Sigmoid colon (tissue), 6 donors: ENCODE measurements at regions not wholly inside any gene's neighbourhood (a gene's known extent, or its start where the extent isn't known, plus 50 kb on each side); places are given as distances from the start of the nearest gene placed in this dataset.

Experiments used
- DNase-seq: peaks from one replicate; pipeline ENCODE4 v3.0.0-alpha.2; 2019
- H3K27ac ChIP-seq, 4 donors: fragments of 200-600 bp; sonication (generic); one replicate each; pipeline ENCODE4 v1.5.1; 2016 to 2019; ENCODE audit warnings: mild to moderate bottlenecking in 1 of 4
- H3K27me3 ChIP-seq, 3 donors: fragments of 200-600 bp; sonication (generic); one replicate each; pipeline ENCODE4 v1.5.1; 2019; ENCODE audit warnings: mild to moderate bottlenecking in 1 of 3
- H3K36me3 ChIP-seq, 4 donors: fragments of 200-600 bp; sonication (generic); one replicate each; pipeline ENCODE4 v1.5.1; 2016 to 2019
- H3K4me1 ChIP-seq, 4 donors: fragments of 200-600 bp; sonication (generic); one replicate each; pipeline ENCODE4 v1.5.1; 2017 to 2019
- H3K4me3 ChIP-seq, 4 donors: fragments of 200-600 bp; sonication (generic); one replicate each; pipeline ENCODE4 v1.5.1; 2017 to 2019; ENCODE audit warnings: mild to moderate bottlenecking in 2 of 4, moderate library complexity in 1 of 4
- H3K9me3 ChIP-seq, 4 donors: fragments of 200-600 bp in 3 of 4; sonication (generic) in 3 of 4; one replicate each; pipeline versions ENCODE4 v1.5.1 to v1.6.1; 2013 to 2019
- EP300 ChIP-seq, 4 donors: sonication (generic); formaldehyde crosslinking; IDR thresholded peaks; one replicate each; pipeline ENCODE4 v1.6.1; 2017; ENCODE audit warnings: antibody characterized with exemption in 4 of 4
- POLR2A ChIP-seq, 2 donors: fragments of 450-650 bp; IDR thresholded peaks; one replicate each; pipeline ENCODE4 v1.6.1; 2016; ENCODE audit warnings: antibody characterized with exemption in 2 of 2, mild to moderate bottlenecking in 2 of 2, moderate library complexity in 2 of 2
- POLR2AphosphoS5 ChIP-seq, 4 donors: sonication (generic); formaldehyde crosslinking; IDR thresholded peaks; one replicate each; pipeline ENCODE4 v1.6.1; 2017; ENCODE audit warnings: antibody characterized with exemption in 4 of 4
- WGBS, 2 donors: extraction: QIAGEN DNeasy Blood & Tissue Kit; methylation state at CpG; one replicate each; pipeline ENCODE4 v1.1.7; 2013; 5-methylcytosine and 5-hydroxymethylcytosine counted together
- intact Hi-C: fragments of 100-400 bp; cut with DNase I; formaldehyde crosslinking; loops from one replicate; pipeline ENCODE4 v1.15.1; 2023
- TF ChIP-seq, protein P1 (sequence below), 4 experiments: fragments of 450-650 bp in 3 of 4; fragments of 200-600 bp in 1 of 4; IDR thresholded peaks; one replicate each; pipeline ENCODE4 v1.5.1; 2016 to 2019; ENCODE audit warnings: antibody characterized with exemption in 4 of 4, mild to moderate bottlenecking in 3 of 4, moderate library complexity in 2 of 4
- donor health status: healthy with polysubstance abuse.
- donor health status: healthy.

DNA sequence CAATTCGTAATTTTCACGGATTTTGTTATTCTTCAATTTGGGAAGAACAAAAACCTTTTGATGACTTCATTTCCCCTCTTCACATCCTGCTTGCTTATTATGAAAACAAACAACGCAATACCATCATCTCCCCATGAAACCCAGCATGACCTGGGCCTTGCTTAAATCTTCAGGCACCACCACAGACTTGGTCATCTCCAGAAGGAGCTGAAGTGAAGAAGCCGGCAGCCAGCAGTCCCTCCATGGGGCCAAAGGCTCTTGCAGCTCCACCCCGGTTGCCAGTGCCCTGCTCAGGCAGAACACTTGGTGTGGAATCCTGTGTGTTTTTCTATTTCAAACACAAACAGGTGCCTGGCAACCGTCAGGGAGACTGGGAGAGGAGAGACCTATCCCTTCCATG lies 982.9 kb upstream of the TMEM132C start:
- intact Hi-C loops = no loop called here
- H3K4me3 ChIP-seq = no peak overlapping the region
- no peak for DNase-seq
- peaks cover 0 to 20% (median 12%) of the 10 kb centered on the region in 3 donors for H3K27me3 ChIP-seq
- WGBS, 2 donors = 69 to 77% methylated on average over 6 of the region's 6 CpGs
- H3K27ac ChIP-seq = peak overlapping the region in 1 of 4 donors; percentile 35
- peaks cover 0 to 10% (median 0%) of the 10 kb centered on the region in 4 donors for H3K4me1 ChIP-seq
- no peaks in the 10 kb centered on the region for H3K9me3 ChIP-seq
- H3K36me3 ChIP-seq = no peaks in the 10 kb centered on the region
- TF ChIP-seq EP300 (IDR thresholded peaks at IDR 0.05) (no peak), POLR2A (IDR thresholded peaks at IDR 0.05) (no peak), POLR2AphosphoS5 (IDR thresholded peaks at IDR 0.05) (no peak)
- TF ChIP-seq, protein P1, sequence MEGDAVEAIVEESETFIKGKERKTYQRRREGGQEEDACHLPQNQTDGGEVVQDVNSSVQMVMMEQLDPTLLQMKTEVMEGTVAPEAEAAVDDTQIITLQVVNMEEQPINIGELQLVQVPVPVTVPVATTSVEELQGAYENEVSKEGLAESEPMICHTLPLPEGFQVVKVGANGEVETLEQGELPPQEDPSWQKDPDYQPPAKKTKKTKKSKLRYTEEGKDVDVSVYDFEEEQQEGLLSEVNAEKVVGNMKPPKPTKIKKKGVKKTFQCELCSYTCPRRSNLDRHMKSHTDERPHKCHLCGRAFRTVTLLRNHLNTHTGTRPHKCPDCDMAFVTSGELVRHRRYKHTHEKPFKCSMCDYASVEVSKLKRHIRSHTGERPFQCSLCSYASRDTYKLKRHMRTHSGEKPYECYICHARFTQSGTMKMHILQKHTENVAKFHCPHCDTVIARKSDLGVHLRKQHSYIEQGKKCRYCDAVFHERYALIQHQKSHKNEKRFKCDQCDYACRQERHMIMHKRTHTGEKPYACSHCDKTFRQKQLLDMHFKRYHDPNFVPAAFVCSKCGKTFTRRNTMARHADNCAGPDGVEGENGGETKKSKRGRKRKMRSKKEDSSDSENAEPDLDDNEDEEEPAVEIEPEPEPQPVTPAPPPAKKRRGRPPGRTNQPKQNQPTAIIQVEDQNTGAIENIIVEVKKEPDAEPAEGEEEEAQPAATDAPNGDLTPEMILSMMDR (IDR thresholded peaks at IDR 0.05) = no peak

DNA sequence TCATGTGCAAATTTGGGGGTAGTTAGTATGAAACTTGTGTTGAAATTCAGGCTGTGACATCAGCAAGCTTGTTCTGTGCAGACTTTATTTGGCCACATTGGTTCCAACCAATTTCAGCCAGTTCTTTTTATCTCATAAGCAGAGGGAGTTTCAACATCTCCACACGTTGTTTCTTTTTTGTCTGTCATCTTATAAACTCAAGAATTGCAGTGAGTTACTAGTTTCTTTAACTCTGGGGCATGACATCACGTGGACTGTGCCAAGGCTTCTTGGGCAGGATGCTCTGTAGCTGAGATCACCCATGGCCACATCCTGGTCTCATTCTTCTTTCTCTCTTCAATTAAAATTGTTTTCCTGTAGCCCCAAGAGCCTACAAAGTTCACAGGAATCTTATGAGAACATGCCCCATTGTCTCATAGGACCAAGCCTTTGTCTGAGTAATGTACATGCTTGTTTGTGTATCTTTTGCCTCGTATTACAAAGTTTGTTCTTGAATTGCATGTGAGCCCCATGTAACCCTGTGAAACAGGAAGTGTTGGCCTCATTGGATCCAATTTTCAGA lies 982.0 kb upstream of the TMEM132C start:
- H3K4me3 ChIP-seq = no peak overlapping the region
- H3K27me3 ChIP-seq = peaks cover 0 to 12% (median 12%) of the 10 kb centered on the region in 3 donors
- H3K27ac ChIP-seq = peak overlapping the region in 1 of 4 donors; percentile 20
- intact Hi-C loops = no loop called here
- WGBS, 2 donors = 44 to 47% methylated on average over 3 of the region's 3 CpGs
- peaks cover 0 to 10% (median 0%) of the 10 kb centered on the region in 4 donors for H3K4me1 ChIP-seq
- TF ChIP-seq, protein P1 (IDR thresholded peaks at IDR 0.05) = no peak
- TF ChIP-seq POLR2AphosphoS5 (IDR thresholded peaks at IDR 0.05) (peak in 1 of 4 donors; percentile 26), EP300 (IDR thresholded peaks at IDR 0.05) (no peak), POLR2A (IDR thresholded peaks at IDR 0.05) (no peak)
- no peak for DNase-seq
- no peaks in the 10 kb centered on the region for H3K36me3 ChIP-seq
- H3K9me3 ChIP-seq = no peaks in the 10 kb centered on the region

DNA sequence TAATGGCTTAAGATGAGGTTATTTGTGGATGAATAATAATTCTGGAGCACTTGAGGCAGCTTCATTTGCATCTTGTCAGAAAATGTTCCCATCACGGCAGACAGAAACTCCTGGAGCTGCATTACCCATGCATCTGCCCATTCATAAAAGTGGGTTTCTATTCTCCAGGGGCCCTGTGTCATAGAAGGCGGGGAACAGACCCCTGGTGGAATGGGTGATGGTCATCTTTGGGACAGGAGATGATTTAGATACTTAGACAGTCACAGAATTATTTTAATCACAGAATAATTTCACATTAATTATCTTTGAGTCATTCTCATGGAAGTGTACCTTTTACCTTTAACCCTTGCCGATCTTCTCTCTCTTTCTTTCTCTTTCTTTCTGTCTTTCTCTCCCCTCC lies 980.7 kb upstream of the TMEM132C start:
- intact Hi-C loops = no loop called here
- no peak overlapping the region for H3K27ac ChIP-seq
- H3K9me3 ChIP-seq = no peaks in the 10 kb centered on the region
- no peaks in the 10 kb centered on the region for H3K36me3 ChIP-seq
- H3K27me3 ChIP-seq = peaks cover 0 to 1% (median 0%) of the 10 kb centered on the region in 3 donors
- H3K4me1 ChIP-seq = peaks cover 0 to 6% (median 0%) of the 10 kb centered on the region in 4 donors
- 63 to 75% methylated on average over 3 of the region's 3 CpGs for WGBS, 2 donors
- TF ChIP-seq POLR2AphosphoS5 (IDR thresholded peaks at IDR 0.05) (no peak), EP300 (IDR thresholded peaks at IDR 0.05) (no peak), POLR2A (IDR thresholded peaks at IDR 0.05) (no peak)
- TF ChIP-seq, protein P1 (IDR thresholded peaks at IDR 0.05) = no peak
- H3K4me3 ChIP-seq = no peak overlapping the region
- DNase-seq = no peak

DNA sequence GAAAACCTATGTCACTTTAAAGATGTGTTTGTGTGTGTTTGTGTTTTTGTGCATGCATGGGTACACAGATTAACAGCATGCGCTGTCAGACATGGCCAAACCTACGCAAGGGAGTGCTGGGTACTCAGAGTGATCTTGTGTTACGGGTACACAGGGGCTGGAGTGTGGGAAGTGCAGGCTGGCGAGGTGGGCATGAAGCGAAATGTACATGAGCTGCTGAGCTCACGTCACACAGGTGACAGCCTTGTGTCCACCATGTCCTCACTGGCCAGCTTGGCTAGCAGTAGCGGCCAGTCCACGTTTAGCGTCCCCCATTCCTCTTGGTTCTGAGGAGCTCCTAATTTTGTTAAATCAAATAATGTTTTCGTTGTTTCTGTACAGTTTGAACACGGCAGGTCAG lies 979.7 kb upstream of the TMEM132C start:
- intact Hi-C loops = no loop called here
- 91 to 94% methylated on average over 11 of the region's 11 CpGs for WGBS, 2 donors
- Histone ChIP-seq H3K4me3 (no peak overlapping the region), H3K4me1 (peaks cover 0 to 6% (median 0%) of the 10 kb centered on the region in 4 donors), H3K27me3 (no peaks in the 10 kb centered on the region), H3K27ac (no peak overlapping the region), H3K36me3 (no peaks in the 10 kb centered on the region), H3K9me3 (no peaks in the 10 kb centered on the region)
- DNase-seq = no peak
- TF ChIP-seq, protein P1 (IDR thresholded peaks at IDR 0.05) = no peak
- no peak for TF ChIP-seq EP300 (IDR thresholded peaks at IDR 0.05)

DNA sequence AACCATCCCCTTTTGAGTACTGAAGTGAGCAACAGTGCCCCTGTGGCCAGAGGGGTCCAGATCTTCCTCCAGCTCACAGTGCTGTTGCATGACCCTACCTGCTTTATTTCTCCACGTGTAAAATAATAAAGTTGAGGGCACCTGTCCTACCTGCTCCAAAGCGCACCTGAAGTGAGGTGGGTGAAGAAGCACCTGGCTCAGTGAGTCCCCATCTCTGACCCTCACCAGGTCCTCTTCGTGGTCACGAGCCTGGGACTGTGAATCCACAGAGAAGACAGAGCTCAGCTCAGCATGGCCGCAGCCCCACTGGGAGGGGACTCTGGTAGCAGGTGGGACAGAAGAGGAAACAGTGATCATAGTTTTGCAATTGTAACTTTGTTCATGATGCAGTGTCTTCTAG lies 976.7 kb upstream of the TMEM132C start:
- Histone ChIP-seq H3K4me3 (no peak overlapping the region), H3K27ac (no peak overlapping the region), H3K27me3 (no peaks in the 10 kb centered on the region), H3K36me3 (no peaks in the 10 kb centered on the region), H3K4me1 (no peaks in the 10 kb centered on the region), H3K9me3 (no peaks in the 10 kb centered on the region)
- 78 to 88% methylated on average over 5 of the region's 5 CpGs for WGBS, 2 donors
- TF ChIP-seq, protein P1 (IDR thresholded peaks at IDR 0.05) = no peak
- no peak for TF ChIP-seq EP300 (IDR thresholded peaks at IDR 0.05)
- no peak for TF ChIP-seq POLR2AphosphoS5 (IDR thresholded peaks at IDR 0.05)
- no peak for TF ChIP-seq POLR2A (IDR thresholded peaks at IDR 0.05)
- intact Hi-C loops = no loop called here
- no peak for DNase-seq
